Naive thymus-derived CD8-positive, alpha-beta T cell (primary cell): ENCODE measurements at regions not wholly inside any gene's neighbourhood (a gene's known extent, or its start where the extent isn't known, plus 50 kb on each side); places are given as distances from the start of the nearest gene placed in this dataset.

Experiments
- ATAC-seq, 2 donors: fragments of 150-1000 bp; cut with Tn5 transposase in 1 of 2; sonication (Bioruptor Pico), chemical (Tn5 transposase) in 1 of 2; 1 replicate in 1 of 2; 2 replicates in 1 of 2; pipeline ENCODE4 v1.10.0; 2021; ENCODE audit warnings: mild to moderate bottlenecking in 2 of 2, moderate library complexity in 2 of 2
- POLR2A ChIA-PET: fragments of 350-600 bp; sonication (Branson Sonifier 250); formaldehyde crosslinking; loops from one replicate; lab custom pipeline; 2021; ENCODE audit warnings: antibody characterized with exemption; lab: Charles Lee
- DNase-seq, 10 donors: peaks; one replicate each; pipeline versions ENCODE4 v3.0.0 to v3.0.0-alpha.2; 2020 to 2022
- H3K27ac Mint-ChIP-seq, 10 donors: one replicate each; pipeline ENCODE4 v1.8.0; 2020 to 2022; ENCODE audit warnings: mild to moderate bottlenecking in 10 of 10, mixed read lengths in 10 of 10, moderate library complexity in 4 of 10, inconsistent platforms in 1 of 10
- H3K27me3 Mint-ChIP-seq, 5 donors: one replicate each; pipeline ENCODE4 v1.8.0; 2021 to 2022; ENCODE audit warnings: mixed read lengths in 5 of 5
- H3K36me3 Mint-ChIP-seq, 3 donors: one replicate each; pipeline ENCODE4 v1.8.0; 2020 to 2022; ENCODE audit warnings: mixed read lengths in 3 of 3, mild to moderate bottlenecking in 2 of 3, inconsistent platforms in 1 of 3
- H3K4me1 Mint-ChIP-seq, 4 donors: one replicate each; pipeline ENCODE4 v1.8.0; 2021 to 2022; ENCODE audit warnings: mixed read lengths in 4 of 4
- H3K4me3 Mint-ChIP-seq, 10 donors: one replicate each; pipeline ENCODE4 v1.8.0; 2020 to 2022; ENCODE audit warnings: mild to moderate bottlenecking in 10 of 10, mixed read lengths in 10 of 10, moderate library complexity in 6 of 10, inconsistent platforms in 1 of 10
- H3K9me3 Mint-ChIP-seq, 9 donors: one replicate each; pipeline ENCODE4 v1.8.0; 2020 to 2022; ENCODE audit warnings: mixed read lengths in 9 of 9, mild to moderate bottlenecking in 3 of 9, inconsistent platforms in 1 of 9, moderate library complexity in 1 of 9

DNA sequence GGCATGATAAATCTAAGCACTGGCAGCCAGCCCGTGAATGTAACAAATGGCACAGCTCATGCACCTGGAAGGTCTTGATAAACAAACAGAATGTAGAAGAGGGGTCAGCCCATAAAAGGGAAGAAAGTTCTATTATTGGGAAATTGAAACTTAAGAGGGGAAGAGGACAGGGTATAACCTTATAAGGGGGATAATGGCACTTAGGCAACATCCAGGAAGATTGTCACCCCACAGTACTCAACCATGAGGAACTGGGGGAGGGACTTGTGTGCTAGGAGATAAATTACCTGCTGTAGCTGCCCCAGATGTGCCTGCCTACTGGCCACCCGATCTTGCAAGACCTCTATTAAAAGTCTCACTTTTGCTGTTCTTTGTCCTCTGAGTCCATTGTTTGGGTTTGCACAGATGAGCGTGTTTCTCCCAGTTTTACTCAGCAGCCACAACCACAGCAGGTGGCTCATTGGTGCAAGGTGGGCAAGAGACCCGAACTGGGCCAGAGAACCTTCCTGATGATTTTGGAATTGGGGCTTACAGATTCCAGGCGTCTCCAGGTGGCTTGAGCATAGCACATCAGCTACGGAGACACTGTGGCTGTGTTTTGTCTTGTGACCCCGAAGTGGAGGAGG lies 79.0 kb upstream of the TAF1B start:
- Mint-ChIP-seq H3K27ac (no peak overlapping the region), H3K4me1 (peaks cover 13 to 39% (median 15%) of the 10 kb centered on the region in 4 donors), H3K27me3 (peaks cover 0 to 9% (median 0%) of the 10 kb centered on the region in 5 donors)

GRCh38 chr2:9765611-9766531 lies 77.4 kb upstream of the TAF1B start:
- H3K36me3 Mint-ChIP-seq, result no peaks in the 10 kb centered on the region
- no peak for ATAC-seq
- no peaks in the 10 kb centered on the region for H3K9me3 Mint-ChIP-seq
- POLR2A ChIA-PET, result no interaction called here
- no peak overlapping the region for H3K4me3 Mint-ChIP-seq
- peaks cover 0 to 9% (median 0%) of the 10 kb centered on the region in 5 donors for H3K27me3 Mint-ChIP-seq
- H3K27ac Mint-ChIP-seq, result no peak overlapping the region
- H3K4me1 Mint-ChIP-seq, result peaks cover 3 to 29% (median 7%) of the 10 kb centered on the region in 4 donors
- no peak for DNase-seq

More for the DNA sequence above, 79.0 kb upstream of the TAF1B start:
- POLR2A ChIA-PET, result no interaction called here
- ATAC-seq (no peak), DNase-seq (no peak)
- no peak overlapping the region for H3K4me3 Mint-ChIP-seq
- H3K9me3 Mint-ChIP-seq, result no peaks in the 10 kb centered on the region
- no peaks in the 10 kb centered on the region for H3K36me3 Mint-ChIP-seq

GRCh38 chr2:9767656-9768281 lies 75.5 kb upstream of the TAF1B start:
- POLR2A ChIA-PET, result no interaction called here
- DNase-seq (peak in 1 of 10 donors; percentile 27), ATAC-seq (no peak)
- Mint-ChIP-seq H3K27me3 (peaks cover 0 to 9% (median 0%) of the 10 kb centered on the region in 5 donors), H3K27ac (no peak overlapping the region), H3K36me3 (no peaks in the 10 kb centered on the region), H3K9me3 (no peaks in the 10 kb centered on the region), H3K4me3 (no peak overlapping the region), H3K4me1 (peaks cover 0 to 25% (median 3%) of the 10 kb centered on the region in 4 donors)

DNA sequence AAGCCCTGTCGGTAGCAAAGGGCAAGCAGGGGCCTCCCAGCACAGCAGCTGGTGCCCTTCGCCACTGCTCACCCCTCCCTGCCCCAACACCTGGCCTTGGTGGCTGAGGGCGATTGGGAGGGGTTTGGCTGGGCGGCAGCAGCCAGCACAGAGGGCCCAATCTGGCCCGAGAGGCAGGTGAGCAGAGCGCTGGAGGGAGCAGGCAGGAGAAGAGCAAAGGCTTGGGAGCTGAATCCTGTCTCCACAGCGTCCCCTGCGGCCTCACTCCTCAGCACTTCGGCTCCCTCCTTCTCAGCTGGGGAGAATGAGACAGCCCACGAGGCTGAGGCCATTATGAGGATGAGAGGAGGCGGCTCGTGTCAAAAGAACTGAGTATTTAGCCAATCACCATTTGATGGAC lies 74.9 kb upstream of the TAF1B start:
- no peaks in the 10 kb centered on the region for H3K9me3 Mint-ChIP-seq

DNA sequence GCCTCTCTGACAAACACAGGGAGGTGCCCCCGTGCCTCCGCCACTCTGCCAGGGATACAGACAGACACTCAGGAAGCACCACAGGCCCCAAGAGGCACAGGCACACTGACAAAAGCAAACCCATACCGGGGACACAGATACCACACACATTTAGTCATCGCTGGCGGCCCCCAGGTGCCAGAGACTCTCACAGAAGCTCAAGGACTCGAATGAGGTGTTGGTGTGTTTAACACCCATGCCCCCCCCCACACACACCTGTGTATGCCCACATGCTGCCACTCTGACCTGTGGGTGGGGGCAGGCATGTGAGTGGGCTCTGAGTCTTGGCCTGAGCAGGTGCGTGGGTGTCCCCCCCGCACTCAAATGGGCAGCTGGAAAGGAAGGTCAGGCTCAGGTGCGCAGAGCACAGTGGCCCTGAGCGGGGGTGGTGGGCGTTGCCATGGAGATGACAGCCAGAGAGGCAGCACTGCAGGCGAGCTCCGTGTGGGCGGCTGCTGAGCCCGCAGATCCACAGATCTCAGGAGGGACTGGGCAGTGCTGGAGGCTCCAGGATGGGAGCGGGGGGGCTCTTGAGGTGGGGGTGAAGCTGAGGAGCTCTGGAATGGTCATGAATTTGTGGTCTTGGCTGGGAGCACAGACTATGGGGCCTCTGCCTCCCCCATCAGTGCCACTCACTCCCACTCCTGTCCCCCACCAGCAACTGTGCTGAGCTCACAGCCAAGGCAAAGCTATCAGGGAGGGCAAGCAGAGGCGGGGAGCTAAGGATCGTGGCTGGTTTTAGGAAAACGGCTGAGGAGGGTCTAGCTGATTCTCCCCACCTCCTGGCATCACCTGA lies 73.9 kb upstream of the TAF1B start:
- no peak for ATAC-seq
- POLR2A ChIA-PET, result interaction anchor here (1.1 kb wide), 1 partner anchor 10 kb away, joined by 3 read pairs; no protein-coding TSS in a partner anchor

More for the DNA sequence above, 74.9 kb upstream of the TAF1B start:
- Mint-ChIP-seq H3K27ac (no peak overlapping the region), H3K4me3 (no peak overlapping the region), H3K27me3 (peaks cover 0 to 9% (median 0%) of the 10 kb centered on the region in 5 donors), H3K36me3 (no peaks in the 10 kb centered on the region), H3K4me1 (peaks cover 0 to 25% (median 3%) of the 10 kb centered on the region in 4 donors)
- POLR2A ChIA-PET, result no interaction called here
- no peak for DNase-seq
- ATAC-seq, result no peak

DNA sequence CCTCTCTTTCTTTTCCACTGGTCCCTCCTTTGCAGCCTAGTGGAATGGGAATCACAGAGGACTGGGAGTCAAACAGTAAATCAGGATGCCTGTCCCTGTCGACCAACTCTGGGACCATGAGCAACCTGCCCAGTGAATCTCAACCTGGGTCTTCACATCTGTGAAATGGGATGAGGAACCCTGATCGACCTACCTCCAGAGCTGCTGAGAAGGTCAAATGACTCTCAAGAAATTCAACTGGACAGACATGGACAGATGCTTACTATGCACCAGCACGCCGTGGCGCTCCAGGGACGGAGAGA lies 73.3 kb upstream of the TAF1B start:
- peaks cover 0 to 18% (median 3%) of the 10 kb centered on the region in 4 donors for H3K4me1 Mint-ChIP-seq
- POLR2A ChIA-PET, result interaction anchor here (0.7 to 1.1 kb wide), 2 partner anchors 10 to 322 kb away, joined by 3 read pairs; no protein-coding TSS in a partner anchor
- ATAC-seq (no peak), DNase-seq (no peak)
- H3K36me3 Mint-ChIP-seq, result no peaks in the 10 kb centered on the region
- no peaks in the 10 kb centered on the region for H3K9me3 Mint-ChIP-seq
- H3K4me3 Mint-ChIP-seq, result no peak overlapping the region
- H3K27ac Mint-ChIP-seq, result peak overlapping the region in 1 of 10 donors; percentile 61
- H3K27me3 Mint-ChIP-seq, result peaks cover 0 to 9% (median 0%) of the 10 kb centered on the region in 5 donors

More for the DNA sequence above, 73.9 kb upstream of the TAF1B start:
- DNase-seq, result no peak
- Mint-ChIP-seq H3K9me3 (no peaks in the 10 kb centered on the region), H3K4me1 (peaks cover 0 to 22% (median 3%) of the 10 kb centered on the region in 4 donors), H3K4me3 (no peak overlapping the region), H3K36me3 (no peaks in the 10 kb centered on the region), H3K27me3 (peaks cover 0 to 9% (median 0%) of the 10 kb centered on the region in 5 donors), H3K27ac (peak overlapping the region in 1 of 10 donors; percentile 37)

DNA sequence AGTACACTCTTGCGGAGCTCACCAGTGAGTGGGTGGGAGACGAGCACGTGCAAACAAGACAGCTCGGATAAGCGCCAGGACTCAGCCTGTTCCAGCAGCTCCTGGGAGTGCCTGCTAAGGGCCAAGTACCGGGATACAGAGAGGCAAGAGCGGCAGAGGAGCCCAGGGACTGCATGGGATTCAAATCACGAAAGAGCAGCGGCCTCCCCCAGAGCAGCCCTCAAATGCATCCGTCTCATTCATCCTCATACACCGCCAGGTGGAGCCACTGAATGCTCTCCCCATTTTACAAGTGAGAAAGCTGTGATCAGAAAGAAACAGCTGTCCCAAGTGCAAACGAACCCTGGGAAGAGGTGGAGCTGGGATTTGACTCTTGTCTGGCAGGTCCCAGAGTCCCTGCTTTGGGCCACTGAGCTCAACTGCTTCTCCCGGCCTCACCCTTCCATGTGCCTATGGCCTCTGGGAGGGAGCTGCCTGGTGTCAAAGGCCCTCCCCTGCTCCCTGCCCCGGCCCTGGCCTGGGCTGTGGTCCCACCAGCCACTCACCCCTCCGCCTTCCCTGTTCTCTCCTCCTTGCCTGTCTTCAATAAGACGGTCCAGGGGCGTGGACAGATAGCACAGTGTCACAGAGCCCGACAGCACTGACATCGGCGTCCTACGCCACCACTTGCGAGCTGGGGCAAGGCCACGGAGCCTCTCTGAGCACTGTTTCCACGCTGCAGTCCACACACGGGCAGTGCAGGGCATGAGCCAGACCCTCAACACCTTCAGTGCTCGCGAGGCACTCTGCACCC lies 72.8 kb upstream of the TAF1B start:
- Mint-ChIP-seq H3K9me3 (no peaks in the 10 kb centered on the region), H3K4me1 (peaks cover 0 to 18% (median 3%) of the 10 kb centered on the region in 4 donors), H3K4me3 (no peak overlapping the region), H3K36me3 (no peaks in the 10 kb centered on the region), H3K27me3 (peaks cover 0 to 9% (median 0%) of the 10 kb centered on the region in 5 donors), H3K27ac (peak overlapping the region in 1 of 10 donors; percentile 61)
- peak in 4 of 10 donors; percentile 11 to 19 (median 16) for DNase-seq
- ATAC-seq, result peak in 1 of 2 donors; percentile 54
- POLR2A ChIA-PET, result interaction anchor here (0.7 kb wide), 1 partner anchor 321 kb away, joined by 3 read pairs; no protein-coding TSS in a partner anchor

DNA sequence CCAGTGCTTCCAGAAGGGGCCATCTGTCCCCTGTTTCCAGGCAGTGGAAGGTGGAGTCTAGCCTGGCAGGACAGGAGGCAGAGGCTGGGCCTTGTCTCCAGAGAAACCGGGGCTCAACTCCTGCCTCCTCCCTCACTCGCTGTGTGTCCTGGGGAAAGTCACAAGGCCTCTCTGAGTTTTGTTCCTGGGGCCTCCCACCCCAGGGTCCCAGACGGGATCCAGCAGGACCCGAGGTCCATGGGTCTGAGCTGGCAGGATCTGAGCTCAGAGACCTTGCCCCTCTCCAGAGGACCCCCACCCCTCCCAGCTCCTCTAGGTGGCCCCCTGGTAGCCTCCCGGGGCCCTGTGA lies 72.2 kb upstream of the TAF1B start:
- POLR2A ChIA-PET, result interaction anchor here (0.5 kb wide), 1 partner anchor 301 kb away, joined by 4 read pairs; no protein-coding TSS in a partner anchor
- Mint-ChIP-seq H3K9me3 (no peaks in the 10 kb centered on the region), H3K4me1 (peaks cover 0 to 18% (median 3%) of the 10 kb centered on the region in 4 donors), H3K27ac (no peak overlapping the region), H3K27me3 (peaks cover 0 to 9% (median 0%) of the 10 kb centered on the region in 5 donors), H3K36me3 (no peaks in the 10 kb centered on the region), H3K4me3 (no peak overlapping the region)
- DNase-seq (no peak), ATAC-seq (no peak)

GRCh38 chr2:9771481-9772017 lies 71.7 kb upstream of the TAF1B start:
- Mint-ChIP-seq H3K9me3 (no peaks in the 10 kb centered on the region), H3K36me3 (no peaks in the 10 kb centered on the region), H3K4me1 (peaks cover 0 to 15% (median 3%) of the 10 kb centered on the region in 4 donors), H3K27ac (no peak overlapping the region), H3K4me3 (no peak overlapping the region), H3K27me3 (peaks cover 0 to 9% (median 0%) of the 10 kb centered on the region in 5 donors)
- POLR2A ChIA-PET, result interaction anchor here (0.5 to 0.6 kb wide), 2 partner anchors 54 to 300 kb away, joined by 3 to 4 read pairs; no protein-coding TSS in a partner anchor
- DNase-seq (peak in 1 of 10 donors; percentile 36), ATAC-seq (no peak)

- no peak overlapping the region for H3K4me3 Mint-ChIP-seq
- DNase-seq (no peak), ATAC-seq (no peak)
- POLR2A ChIA-PET, result interaction anchor here (0.6 kb wide), 1 partner anchor 54 kb away, joined by 3 read pairs; no protein-coding TSS in a partner anchor
- no peaks in the 10 kb centered on the region for H3K9me3 Mint-ChIP-seq
- H3K27me3 Mint-ChIP-seq, result peaks cover 0 to 9% (median 0%) of the 10 kb centered on the region in 5 donors
- H3K36me3 Mint-ChIP-seq, result no peaks in the 10 kb centered on the region
- H3K4me1 Mint-ChIP-seq, result peaks cover 0 to 11% (median 3%) of the 10 kb centered on the region in 4 donors
- peak overlapping the region in 1 of 10 donors; percentile 62 for H3K27ac Mint-ChIP-seq
These were observed 71.0 kb upstream of the TAF1B start for GRCh38 chr2:9772035-9772998.
